GM18951 (cell line): ENCODE measurements at regions not wholly inside any gene's neighbourhood (a gene's known extent, or its start where the extent isn't known, plus 50 kb on each side); places are given as distances from the start of the nearest gene placed in this dataset.

Experiments
- POLR2A ChIP-seq: IDR thresholded peaks from 4 replicates; pipeline ENCODE4 v1.6.1; 2011; ENCODE audit warnings: mild to moderate bottlenecking; ENCODE audit not compliant: insufficient read length, insufficient read depth; ENCODE audit errors: extremely low read depth
- in situ Hi-C: fragments of 300-500 bp; cut with MboI; formaldehyde crosslinking; loops from one replicate; pipeline ENCODE4 v1.12.0; 2022; ENCODE audit warnings: low sequenced_read_pairs, mixed read lengths, inconsistent platforms; ENCODE audit not compliant: unreplicated experiment

DNA sequence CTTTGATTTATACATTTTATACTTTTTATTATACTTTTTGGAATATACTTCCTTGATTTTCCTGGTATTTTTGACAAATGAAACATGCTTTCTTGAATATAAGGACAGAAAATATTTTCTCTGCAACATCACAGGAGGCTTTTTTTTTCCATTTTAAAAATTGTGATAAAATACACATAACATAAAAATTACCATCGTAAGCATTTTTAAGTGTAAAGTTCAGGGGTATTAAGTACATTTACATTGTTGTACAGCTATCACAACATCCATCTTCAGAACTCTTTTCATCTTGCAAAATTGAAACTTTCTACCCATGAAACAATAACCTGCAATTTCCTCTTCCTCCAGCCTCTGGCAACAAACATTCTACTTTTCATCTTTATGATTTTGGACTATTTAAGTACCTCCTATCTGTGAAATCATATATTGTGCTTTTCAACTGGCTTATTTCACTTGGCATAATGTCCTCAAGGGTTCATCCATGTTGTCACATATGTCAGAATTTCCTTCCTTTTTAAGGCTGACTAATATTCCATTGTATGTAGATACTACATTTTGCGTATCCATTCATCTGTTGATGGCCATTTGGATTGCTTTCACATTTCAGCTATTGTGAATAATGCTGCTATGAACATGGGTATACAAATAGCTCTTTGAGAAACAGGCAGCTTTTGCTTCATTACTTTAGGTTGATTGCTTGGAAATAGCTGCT, 412.6 kb downstream of the RAPGEF2 start:
- no peak for TF ChIP-seq POLR2A

GRCh38 chr4:159516556-159517140, 413.8 kb downstream of the RAPGEF2 start:
- in situ Hi-C loops: no loop called here
- TF ChIP-seq POLR2A: no peak

More for the DNA sequence above, 412.6 kb downstream of the RAPGEF2 start:
- in situ Hi-C loops: no loop called here

- in situ Hi-C loops: no loop called here
- TF ChIP-seq POLR2A: no peak
These were observed 417.2 kb downstream of the RAPGEF2 start for GRCh38 chr4:159520074-159520473.

GRCh38 chr4:159526172-159526571, 423.3 kb downstream of the RAPGEF2 start:
- in situ Hi-C loops: no loop called here
- TF ChIP-seq POLR2A: no peak

- no peak for TF ChIP-seq POLR2A
- in situ Hi-C loops: no loop called here
These were observed 431.8 kb downstream of the RAPGEF2 start for GRCh38 chr4:159534655-159535054.

DNA sequence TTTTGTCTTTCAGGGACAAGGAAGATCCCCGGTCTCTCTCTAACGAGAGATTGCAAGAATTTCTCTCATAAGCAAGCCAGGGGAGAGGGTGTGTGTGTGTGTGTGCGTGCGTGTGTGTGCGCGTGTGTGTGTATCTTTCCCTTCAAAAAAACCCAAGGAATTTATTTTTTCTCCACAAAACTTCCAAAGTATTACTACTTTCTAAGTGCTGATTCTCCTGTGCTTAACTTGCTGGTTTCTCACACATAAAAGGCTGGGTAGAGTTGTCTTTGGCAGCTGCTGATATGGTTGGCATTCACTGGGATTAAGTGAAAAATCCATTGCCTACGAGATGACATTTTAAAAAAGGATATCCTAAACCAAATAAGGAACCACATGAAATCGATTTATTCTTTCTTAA, 435.7 kb downstream of the RAPGEF2 start:
- in situ Hi-C loops: no loop called here
- no peak for TF ChIP-seq POLR2A

GRCh38 chr4:159540038-159540437, 437.2 kb downstream of the RAPGEF2 start:
- in situ Hi-C loops: no loop called here

DNA sequence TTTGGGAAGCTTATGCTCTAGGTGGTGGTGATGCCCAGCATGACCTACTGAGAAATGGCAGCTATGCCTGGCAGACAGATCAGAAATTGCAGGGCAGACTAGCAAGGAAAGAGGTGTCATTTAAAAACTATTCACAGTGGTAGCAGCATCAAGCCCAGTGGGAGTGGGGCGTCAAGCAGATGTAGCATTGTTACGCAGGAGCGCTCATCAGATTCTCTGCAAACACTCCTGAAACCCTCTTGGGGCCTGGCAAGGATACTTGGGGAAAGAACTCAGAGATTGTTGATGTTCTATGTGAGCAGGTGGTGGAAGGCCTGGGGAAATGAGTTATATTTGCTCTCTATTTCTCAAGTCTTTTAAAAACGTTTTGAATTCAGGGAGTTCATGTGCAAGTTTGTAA, 437.6 kb downstream of the RAPGEF2 start:
- no peak for TF ChIP-seq POLR2A
- in situ Hi-C loops: no loop called here

More at GRCh38 chr4:159540038-159540437, 437.2 kb downstream of the RAPGEF2 start:
- no peak for TF ChIP-seq POLR2A

- in situ Hi-C loops: no loop called here
- no peak for TF ChIP-seq POLR2A
These were observed 438.3 kb downstream of the RAPGEF2 start for GRCh38 chr4:159541143-159541542.

- TF ChIP-seq POLR2A: no peak
- in situ Hi-C loops: no loop called here
These were observed 439.4 kb downstream of the RAPGEF2 start for GRCh38 chr4:159542296-159542695.

DNA sequence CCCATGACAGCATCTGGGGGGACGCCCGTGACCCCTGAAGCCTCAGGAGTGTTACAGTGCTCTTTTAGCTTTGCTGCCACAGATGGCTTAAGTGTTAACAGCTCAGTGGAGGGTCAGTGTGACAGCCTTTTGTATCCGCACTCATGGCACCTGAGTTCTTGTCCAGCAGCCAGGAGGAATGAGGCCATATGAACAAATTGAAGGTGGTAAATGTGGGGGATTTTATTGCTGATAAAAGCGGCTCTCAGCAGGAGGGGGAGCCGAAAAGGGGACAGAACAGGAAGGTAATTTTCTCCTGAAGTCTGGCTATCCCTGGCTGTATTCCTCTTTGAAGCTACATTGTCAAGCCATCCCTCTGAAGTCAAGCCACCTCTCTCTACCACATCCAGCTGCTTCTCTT, 441.0 kb downstream of the RAPGEF2 start:
- in situ Hi-C loops: no loop called here

DNA sequence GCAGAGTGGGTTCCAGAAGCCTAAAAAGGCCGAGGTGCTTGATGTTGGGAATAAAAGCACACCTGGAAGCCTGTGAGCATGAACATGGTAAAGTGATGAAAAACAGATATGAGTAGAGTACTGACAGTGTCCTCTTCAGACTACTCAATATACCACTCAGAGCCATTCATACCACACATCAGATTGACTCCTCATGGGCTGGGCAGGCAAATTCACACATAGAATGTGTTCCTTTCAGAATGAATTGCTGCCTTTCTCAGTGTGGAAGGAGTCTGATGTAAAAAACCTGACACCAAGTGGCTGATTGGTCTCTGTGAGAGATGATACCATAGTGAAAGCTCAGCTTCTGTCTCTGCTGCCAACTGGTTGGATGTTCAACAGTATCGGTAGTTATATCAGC, 442.7 kb downstream of the RAPGEF2 start:
- TF ChIP-seq POLR2A: no peak
- in situ Hi-C loops: no loop called here

More for the DNA sequence above, 441.0 kb downstream of the RAPGEF2 start:
- no peak for TF ChIP-seq POLR2A

- no peak for TF ChIP-seq POLR2A
- in situ Hi-C loops: no loop called here
These were observed 444.9 kb downstream of the RAPGEF2 start for GRCh38 chr4:159547645-159548308.

DNA sequence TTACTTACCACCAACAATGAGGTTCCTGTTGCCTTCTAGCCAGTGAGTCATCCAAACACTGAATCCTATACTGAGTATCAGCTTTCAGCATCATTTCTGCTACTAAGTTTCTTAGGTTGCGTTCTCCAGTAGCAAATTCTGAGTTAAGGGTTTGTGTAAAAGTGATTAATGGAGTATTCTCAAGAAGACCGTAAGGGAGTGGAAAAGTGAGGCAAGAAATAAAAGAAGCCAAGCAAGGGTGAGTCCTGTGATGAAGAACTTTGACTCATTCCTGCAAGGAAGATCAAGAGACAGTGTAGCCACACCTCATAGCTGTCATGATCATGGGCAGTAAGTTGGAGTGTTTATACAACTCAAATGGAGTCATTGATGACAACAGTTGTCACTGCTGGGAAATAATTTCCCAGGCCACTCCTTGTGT, 446.2 kb downstream of the RAPGEF2 start:
- in situ Hi-C loops: no loop called here
- no peak for TF ChIP-seq POLR2A
